Esophagus muscularis mucosa (tissue), 4 donors: ENCODE measurements at regions not wholly inside any gene's neighbourhood (a gene's known extent, or its start where the extent isn't known, plus 50 kb on each side); places are given as distances from the start of the nearest gene placed in this dataset.

Experiments
- CTCF ChIP-seq, 3 experiments: fragments of 200-600 bp in 2 of 3; fragments of 450-650 bp in 1 of 3; sonication (generic) in 2 of 3; IDR thresholded peaks; one replicate each; pipeline ENCODE4 v1.5.1; 2017 to 2019; ENCODE audit warnings: antibody characterized with exemption in 3 of 3, mild to moderate bottlenecking in 2 of 3, moderate library complexity in 1 of 3
- EP300 ChIP-seq: sonication (generic); formaldehyde crosslinking; IDR thresholded peaks from one replicate; pipeline ENCODE4 v1.6.1; 2017; ENCODE audit warnings: antibody characterized with exemption
- POLR2A ChIP-seq: fragments of 450-650 bp; IDR thresholded peaks from one replicate; pipeline ENCODE4 v1.6.1; 2017; ENCODE audit warnings: antibody characterized with exemption, moderate library complexity, mild to moderate bottlenecking, low read depth

- TF ChIP-seq CTCF (IDR thresholded peaks at IDR 0.05) (no peak), POLR2A (no peak), EP300 (no peak)
These were observed 873.0 kb downstream of the OLFM4 start for GRCh38 chr13:53901593-53901992.
